Keratinocyte (primary cell): ENCODE measurements at regions not wholly inside any gene's neighbourhood (a gene's known extent, or its start where the extent isn't known, plus 50 kb on each side); places are given as distances from the start of the nearest gene placed in this dataset.

Experiments
- DNase-seq: peaks from one replicate; pipeline ENCODE4 v3.0.0-alpha.2; 2011; ENCODE audit warnings: low read depth, missing footprints, low spot score
- FAIRE-seq: peaks from 2 replicates; lab custom pipeline; 2011; peaks lifted over from hg19 to GRCh38; lab: Jason Lieb, UNC
- H2AFZ ChIP-seq: 2 replicates; pipeline ENCODE4 v1.6.0; 2012; ENCODE audit warnings: low read length, control low read depth, inconsistent platforms; ENCODE audit not compliant: control insufficient read depth
- H3K27ac ChIP-seq: 2 replicates; pipeline ENCODE4 v1.5.1; 2011; ENCODE audit warnings: low read length; ENCODE audit not compliant: control insufficient read depth, insufficient read depth
- H3K27me3 ChIP-seq: 3 replicates; pipeline ENCODE4 v1.6.0; 2011; ENCODE audit warnings: low read length; ENCODE audit not compliant: control insufficient read depth, insufficient read depth; ENCODE audit errors: extremely low read depth
- H3K36me3 ChIP-seq, 2 experiments: 2 replicates in 1 of 2; 3 replicates in 1 of 2; pipeline ENCODE4 v1.5.1; 2011; ENCODE audit warnings: low read length in 2 of 2, mild to moderate bottlenecking in 1 of 2; ENCODE audit not compliant: control insufficient read depth in 2 of 2, insufficient read depth in 2 of 2; ENCODE audit errors: extremely low read depth in 1 of 2
- H3K4me1 ChIP-seq: 3 replicates; pipeline ENCODE4 v1.5.1; 2011; ENCODE audit warnings: low read length; ENCODE audit not compliant: control insufficient read depth, insufficient read depth; ENCODE audit errors: extremely low read depth
- H3K4me2 ChIP-seq: 3 replicates; pipeline ENCODE4 v1.6.0; 2011; ENCODE audit warnings: low read depth, low read length; ENCODE audit not compliant: control insufficient read depth, insufficient read depth; ENCODE audit errors: extremely low read depth
- H3K4me3 ChIP-seq, 3 experiments: fragments of 200-600 bp in 1 of 3; sonication (generic) in 1 of 3; 2 replicates in 2 of 3; 3 replicates in 1 of 3; pipeline ENCODE4 v1.5.1; 2011 to 2016; ENCODE audit warnings: low read length in 3 of 3, mild to moderate bottlenecking in 3 of 3, control low read depth in 2 of 3, inconsistent platforms in 1 of 3, low read depth in 1 of 3, mixed read lengths in 1 of 3, mixed run types in 1 of 3, moderate library complexity in 1 of 3; ENCODE audit not compliant: control insufficient read depth in 2 of 3, insufficient read depth in 2 of 3; ENCODE audit errors: extremely low read depth in 1 of 3
- H3K79me2 ChIP-seq: 2 replicates; pipeline ENCODE4 v1.6.0; 2012; ENCODE audit warnings: low read length; ENCODE audit not compliant: control insufficient read depth, insufficient read depth
- H3K9ac ChIP-seq: 3 replicates; pipeline ENCODE4 v1.6.0; 2011; ENCODE audit warnings: low read length; ENCODE audit not compliant: control insufficient read depth, insufficient read depth; ENCODE audit errors: extremely low read depth
- H3K9me1 ChIP-seq: 3 replicates; pipeline ENCODE4 v1.6.0; 2011; ENCODE audit warnings: low read length; ENCODE audit not compliant: control insufficient read depth, insufficient read depth; ENCODE audit errors: extremely low read depth
- H3K9me3 ChIP-seq: 2 replicates; pipeline ENCODE4 v1.5.1; 2012; ENCODE audit warnings: low read depth, low read length; ENCODE audit not compliant: control insufficient read depth
- H4K20me1 ChIP-seq: 3 replicates; pipeline ENCODE4 v1.6.0; 2011; ENCODE audit warnings: low read length; ENCODE audit not compliant: control insufficient read depth, insufficient read depth; ENCODE audit errors: extremely low read depth
- CTCF ChIP-seq, 3 experiments: IDR thresholded peaks in 1 of 3; conservative IDR thresholded peaks in 1 of 3; optimal IDR thresholded peaks in 1 of 3; 2 replicates in 2 of 3; 3 replicates in 1 of 3; pipeline versions ENCODE3 to v1.5.1; 2011; ENCODE audit warnings: low read length in 3 of 3, mild to moderate bottlenecking in 3 of 3, moderate library complexity in 2 of 3, control low read depth in 1 of 3, inconsistent platforms in 1 of 3; ENCODE audit not compliant: insufficient read depth in 2 of 3; ENCODE audit errors: extremely low read depth in 1 of 3
- EZH2 ChIP-seq: IDR thresholded peaks from one replicate; pipeline ENCODE4 v1.6.1; 2012; ENCODE audit warnings: inconsistent platforms, mild to moderate bottlenecking, low read length, moderate library complexity
- dilution Hi-C: fragments of 300-500 bp; cut with MboI; formaldehyde crosslinking; loops from one replicate; pipeline ENCODE4 v1.7.0; 2020; ENCODE audit warnings: low sequenced_read_pairs; ENCODE audit not compliant: extremely low pct_ligation_motif_present

GRCh38 chr15:31470756-31471155 is 144.1 kb downstream of the KLF13 start:
- no peak overlapping the region for H2AFZ ChIP-seq
- no peaks in the 10 kb centered on the region for H3K27me3 ChIP-seq
- no peak overlapping the region for H3K9ac ChIP-seq
- H3K4me2 ChIP-seq: no peak overlapping the region
- H4K20me1 ChIP-seq: no peaks in the 10 kb centered on the region
- H3K9me3 ChIP-seq: no peaks in the 10 kb centered on the region
- TF ChIP-seq CTCF (optimal IDR thresholded peaks at IDR 0.05 in 1 of 3, IDR thresholded peaks at IDR 0.05 in 1 of 3, conservative IDR thresholded peaks at IDR 0.05 in 1 of 3; ENCODE audit: extremely low read depth in 1 of 3, insufficient read depth in 2 of 3, low read length in 3 of 3): no peak
- TF ChIP-seq EZH2: no peak
- dilution Hi-C loops: no loop called here
- no peaks in the 10 kb centered on the region for H3K36me3 ChIP-seq
- FAIRE-seq (no peak), DNase-seq (no peak)
- H3K79me2 ChIP-seq: no peaks in the 10 kb centered on the region
- H3K27ac ChIP-seq: no peak overlapping the region
- peaks cover 33% of the 10 kb centered on the region for H3K4me1 ChIP-seq
- no peak overlapping the region for H3K4me3 ChIP-seq
- H3K9me1 ChIP-seq: no peaks in the 10 kb centered on the region

- Histone ChIP-seq H3K27ac (no peak overlapping the region), H4K20me1 (no peaks in the 10 kb centered on the region), H3K36me3 (no peaks in the 10 kb centered on the region), H3K27me3 (no peaks in the 10 kb centered on the region), H3K4me3 (no peak overlapping the region), H2AFZ (no peak overlapping the region), H3K9ac (no peak overlapping the region), H3K9me3 (no peaks in the 10 kb centered on the region), H3K9me1 (no peaks in the 10 kb centered on the region), H3K79me2 (no peaks in the 10 kb centered on the region), H3K4me1 (peaks cover 23% of the 10 kb centered on the region), H3K4me2 (no peak overlapping the region)
- TF ChIP-seq CTCF (optimal IDR thresholded peaks at IDR 0.05 in 1 of 3, IDR thresholded peaks at IDR 0.05 in 1 of 3, conservative IDR thresholded peaks at IDR 0.05 in 1 of 3; ENCODE audit: extremely low read depth in 1 of 3, insufficient read depth in 2 of 3, low read length in 3 of 3) (no peak), EZH2 (no peak)
- DNase-seq (no peak), FAIRE-seq (peak; percentile 39)
- dilution Hi-C loops: no loop called here
Observed at GRCh38 chr15:31471731-31472430, 145.2 kb downstream of the KLF13 start.
